Upper lobe of left lung (tissue), 6 donors: ENCODE measurements at regions not wholly inside any gene's neighbourhood (a gene's known extent, or its start where the extent isn't known, plus 50 kb on each side); places are given as distances from the start of the nearest gene placed in this dataset.

Experiments used
- ATAC-seq, 2 donors: fragments of 200-7000 bp; cut with Tn5 transposase; one replicate each; pipeline ENCODE4 v1.9.1; 2022; ENCODE audit warnings: mild to moderate bottlenecking in 2 of 2, moderate library complexity in 2 of 2; ENCODE audit not compliant: low FRiP score in 2 of 2
- DNase-seq, 2 donors: peaks; one replicate each; pipeline ENCODE4 v3.0.0-alpha.2; 2019 to 2020
- H3K27ac ChIP-seq, 4 donors: fragments of 200-600 bp; sonication (generic); one replicate each; pipeline ENCODE4 v1.5.1; 2016 to 2019
- H3K27me3 ChIP-seq, 4 donors: fragments of 200-600 bp; sonication (generic); one replicate each; pipeline ENCODE4 v1.5.1; 2017 to 2019
- H3K36me3 ChIP-seq, 4 donors: fragments of 200-600 bp; sonication (generic); one replicate each; pipeline ENCODE4 v1.5.1; 2016 to 2019
- H3K4me1 ChIP-seq, 4 donors: fragments of 200-600 bp; sonication (generic); one replicate each; pipeline ENCODE4 v1.5.1; 2018 to 2019
- H3K4me3 ChIP-seq, 4 donors: fragments of 200-600 bp; sonication (generic); one replicate each; pipeline ENCODE4 v1.5.1; 2017 to 2019; ENCODE audit warnings: mild to moderate bottlenecking in 2 of 4, moderate library complexity in 1 of 4
- H3K9me3 ChIP-seq, 4 donors: fragments of 200-600 bp; sonication (generic); one replicate each; pipeline ENCODE4 v1.5.1; 2018 to 2019
- EP300 ChIP-seq, 4 donors: sonication (generic); formaldehyde crosslinking; IDR thresholded peaks; one replicate each; pipeline ENCODE4 v1.5.1; 2017; ENCODE audit warnings: antibody characterized with exemption in 4 of 4, control low read depth in 2 of 4
- POLR2A ChIP-seq, 4 donors: fragments of 450-650 bp; IDR thresholded peaks; one replicate each; pipeline ENCODE4 v1.5.1; 2016 to 2017; ENCODE audit warnings: antibody characterized with exemption in 4 of 4, mild to moderate bottlenecking in 2 of 4
- POLR2AphosphoS5 ChIP-seq, 2 donors: sonication (generic); formaldehyde crosslinking; IDR thresholded peaks; one replicate each; pipeline ENCODE4 v1.5.1; 2017; ENCODE audit warnings: antibody characterized with exemption in 2 of 2
- WGBS, 2 donors: methylation state at CpG; one replicate each; pipeline ENCODE4 v1.1.5; 2017 to 2018; 5-methylcytosine and 5-hydroxymethylcytosine counted together
- TF ChIP-seq, protein P1 (sequence below), 6 experiments: fragments of 450-650 bp in 4 of 6; fragments of 200-600 bp in 2 of 6; sonication (generic) in 2 of 6; IDR thresholded peaks; one replicate each; pipeline ENCODE4 v1.5.1; 2016 to 2019; ENCODE audit warnings: antibody characterized with exemption in 6 of 6
- donor health status: DM: no; HTN: no; CAD: no; lungs with moderate emphysema.
- donor health status: DM: no; HTN: yes; CAD: no; lungs with severe emphysema.

DNA sequence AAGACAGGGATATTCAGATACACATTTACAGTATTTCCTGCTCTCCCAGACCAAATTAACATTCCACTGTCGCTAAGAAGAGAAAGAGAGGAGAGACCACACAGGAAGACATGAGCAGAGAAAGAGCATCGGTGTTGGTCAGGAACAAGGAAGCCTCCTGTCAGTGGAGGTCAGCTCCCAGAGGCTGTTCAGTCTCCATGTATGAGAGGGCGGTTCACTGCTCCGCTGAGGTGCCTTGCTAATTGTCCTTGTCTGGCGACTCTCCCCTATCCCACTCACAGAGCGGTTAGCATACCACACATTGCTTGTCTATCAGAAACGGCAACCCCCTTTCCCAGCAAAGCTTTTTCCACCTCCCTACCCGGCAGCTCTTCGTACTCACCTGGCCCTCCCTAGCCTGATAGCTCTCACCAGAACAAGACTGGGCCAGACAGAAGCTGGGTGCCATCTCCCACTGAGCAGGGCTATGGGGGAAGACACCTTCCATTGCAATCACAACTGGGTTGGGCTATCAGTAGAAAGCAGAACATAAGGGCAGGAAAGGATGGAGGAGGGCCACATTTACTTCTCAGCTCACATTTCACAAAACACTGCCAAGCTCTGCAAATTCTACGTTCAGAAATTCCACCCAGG lies 58.6 kb upstream of the LMNB1 start:
- TF ChIP-seq, protein P1, sequence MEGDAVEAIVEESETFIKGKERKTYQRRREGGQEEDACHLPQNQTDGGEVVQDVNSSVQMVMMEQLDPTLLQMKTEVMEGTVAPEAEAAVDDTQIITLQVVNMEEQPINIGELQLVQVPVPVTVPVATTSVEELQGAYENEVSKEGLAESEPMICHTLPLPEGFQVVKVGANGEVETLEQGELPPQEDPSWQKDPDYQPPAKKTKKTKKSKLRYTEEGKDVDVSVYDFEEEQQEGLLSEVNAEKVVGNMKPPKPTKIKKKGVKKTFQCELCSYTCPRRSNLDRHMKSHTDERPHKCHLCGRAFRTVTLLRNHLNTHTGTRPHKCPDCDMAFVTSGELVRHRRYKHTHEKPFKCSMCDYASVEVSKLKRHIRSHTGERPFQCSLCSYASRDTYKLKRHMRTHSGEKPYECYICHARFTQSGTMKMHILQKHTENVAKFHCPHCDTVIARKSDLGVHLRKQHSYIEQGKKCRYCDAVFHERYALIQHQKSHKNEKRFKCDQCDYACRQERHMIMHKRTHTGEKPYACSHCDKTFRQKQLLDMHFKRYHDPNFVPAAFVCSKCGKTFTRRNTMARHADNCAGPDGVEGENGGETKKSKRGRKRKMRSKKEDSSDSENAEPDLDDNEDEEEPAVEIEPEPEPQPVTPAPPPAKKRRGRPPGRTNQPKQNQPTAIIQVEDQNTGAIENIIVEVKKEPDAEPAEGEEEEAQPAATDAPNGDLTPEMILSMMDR (IDR thresholded peaks at IDR 0.05): no peak
- no peak for TF ChIP-seq POLR2AphosphoS5 (IDR thresholded peaks at IDR 0.05)
- TF ChIP-seq POLR2A (IDR thresholded peaks at IDR 0.05): no peak
- TF ChIP-seq EP300 (IDR thresholded peaks at IDR 0.05): no peak
- no peak overlapping the region for H3K4me3 ChIP-seq
- H3K9me3 ChIP-seq: no peaks in the 10 kb centered on the region
- no peak overlapping the region for H3K27ac ChIP-seq
- no peaks in the 10 kb centered on the region for H3K36me3 ChIP-seq
- H3K27me3 ChIP-seq: no peaks in the 10 kb centered on the region
- 32 to 49% methylated on average over 10 of the region's 10 CpGs for WGBS, 2 donors
- DNase-seq (no peak), ATAC-seq (no peak)
- no peaks in the 10 kb centered on the region for H3K4me1 ChIP-seq

DNA sequence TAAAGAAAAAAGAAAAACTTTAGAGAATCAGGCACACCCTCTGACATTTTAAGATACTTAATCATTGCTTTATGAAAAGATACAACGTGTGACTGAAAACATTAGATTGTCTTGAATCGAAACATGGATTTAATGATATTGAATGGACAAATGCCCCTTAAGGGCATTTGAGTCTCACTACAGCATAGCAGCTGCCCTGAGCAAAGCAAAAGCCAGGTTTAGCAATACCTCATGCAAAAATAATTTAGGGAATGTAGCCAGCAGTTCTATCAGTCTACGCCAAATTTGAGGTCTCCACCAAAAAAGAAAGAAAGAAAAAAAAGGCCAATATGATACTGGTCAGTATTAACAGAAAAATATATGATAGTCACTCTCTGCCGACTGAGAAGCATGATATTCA lies 56.6 kb upstream of the LMNB1 start:
- no peaks in the 10 kb centered on the region for H3K9me3 ChIP-seq
- WGBS, 2 donors: 90 to 93% methylated on average over 4 of the region's 4 CpGs
- H3K4me3 ChIP-seq: no peak overlapping the region
- H3K36me3 ChIP-seq: no peaks in the 10 kb centered on the region
- no peaks in the 10 kb centered on the region for H3K4me1 ChIP-seq
- DNase-seq: no peak
- H3K27ac ChIP-seq: no peak overlapping the region
- H3K27me3 ChIP-seq: no peaks in the 10 kb centered on the region
- TF ChIP-seq, protein P1 (IDR thresholded peaks at IDR 0.05): no peak
- TF ChIP-seq POLR2A (IDR thresholded peaks at IDR 0.05): no peak
- no peak for TF ChIP-seq EP300 (IDR thresholded peaks at IDR 0.05)
- no peak for TF ChIP-seq POLR2AphosphoS5 (IDR thresholded peaks at IDR 0.05)
- no peak for ATAC-seq

DNA sequence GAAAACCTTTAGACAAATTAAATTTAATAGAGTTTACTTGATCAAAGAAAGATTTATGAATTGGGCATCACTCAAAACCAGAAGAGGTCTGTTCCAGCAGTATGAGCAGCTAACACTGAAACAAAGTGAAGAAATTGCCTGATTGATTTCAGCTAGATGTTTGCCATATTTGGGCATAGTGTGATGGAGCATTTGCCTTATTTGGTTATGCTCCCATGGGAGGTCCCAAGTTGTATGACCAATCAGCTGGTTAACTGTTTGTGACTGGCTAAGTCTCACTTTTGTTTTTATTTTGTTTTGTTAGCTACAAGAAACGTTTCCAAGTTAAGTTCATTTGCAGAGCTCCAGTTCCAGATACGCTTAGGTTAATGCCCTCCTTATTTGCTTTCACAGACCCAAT lies 53.3 kb upstream of the LMNB1 start:
- Histone ChIP-seq H3K4me3 (no peak overlapping the region), H3K27ac (no peak overlapping the region), H3K36me3 (no peaks in the 10 kb centered on the region), H3K27me3 (no peaks in the 10 kb centered on the region), H3K4me1 (no peaks in the 10 kb centered on the region), H3K9me3 (no peaks in the 10 kb centered on the region)
- no peak for DNase-seq
- WGBS, 2 donors: 77 to 80% methylated on average over 2 of the region's 2 CpGs
- ATAC-seq: no peak
- TF ChIP-seq EP300 (IDR thresholded peaks at IDR 0.05): no peak
- TF ChIP-seq POLR2A (IDR thresholded peaks at IDR 0.05): no peak
- TF ChIP-seq, protein P1 (IDR thresholded peaks at IDR 0.05): no peak
- TF ChIP-seq POLR2AphosphoS5 (IDR thresholded peaks at IDR 0.05): no peak
